ENCODE measurements at regions not wholly inside any gene's neighbourhood (a gene's known extent, or its start where the extent isn't known, plus 50 kb on each side); places are given as distances from the start of the nearest gene placed in this dataset.

- Histone ChIP-seq H2BK15ac (replicated peaks; ENCODE audit: low read depth) (no peak overlapping the region), H3K4ac (ENCODE audit: low read depth, low read length) (no peak overlapping the region), H2BK5ac (ENCODE audit: low read length) (no peak overlapping the region), H3K79me2 (ENCODE audit: control insufficient read depth, insufficient read depth, low read length) (no peaks in the 10 kb centered on the region), H2AK5ac (ENCODE audit: low read length) (no peak overlapping the region), H3K27ac (ENCODE audit: low read depth, low read length) (no peak overlapping the region), H3K56ac (ENCODE audit: low read length) (no peak overlapping the region), H3K27me3 (ENCODE audit: insufficient read depth, low read length, poor library complexity) (no peaks in the 10 kb centered on the region), H3K18ac (ENCODE audit: low read length) (no peak overlapping the region), H3K9ac (ENCODE audit: low read length) (no peak overlapping the region), H4K5ac (ENCODE audit: low read length) (no peak overlapping the region), H3K36me3 (ENCODE audit: control insufficient read depth, insufficient read depth, low read length) (no peaks in the 10 kb centered on the region), H3K4me3 (ENCODE audit: low read length) (no peak overlapping the region), H2BK120ac (ENCODE audit: low read depth, low read length) (no peak overlapping the region), H3K4me1 (ENCODE audit: control insufficient read depth, low read depth, low read length) (no peaks in the 10 kb centered on the region), H3K4me2 (ENCODE audit: low read length) (no peak overlapping the region), H4K8ac (ENCODE audit: low read depth, low read length) (no peak overlapping the region), H3K23ac (ENCODE audit: low read length) (no peak overlapping the region), H3K79me1 (ENCODE audit: low read length) (no peaks in the 10 kb centered on the region)
- whole genome bisulfite sequencing (ENCODE audit: extremely low coverage, insufficient coverage, low lambda C conversion rate): no CpG with 5 or more reads among the region's 1 CpG
- DNase-seq: no peak
Measured at GRCh38 chrX:94758130-94758529, 1084.1 kb downstream of the FAM133A start.

GRCh38 chrX:94775640-94776039, 1101.6 kb downstream of the FAM133A start:
- Histone ChIP-seq H3K56ac (ENCODE audit: low read length) (no peak overlapping the region), H4K5ac (ENCODE audit: low read length) (no peak overlapping the region), H3K79me1 (ENCODE audit: low read length) (no peaks in the 10 kb centered on the region), H3K9ac (ENCODE audit: low read length) (no peak overlapping the region), H3K4me1 (ENCODE audit: control insufficient read depth, low read depth, low read length) (no peaks in the 10 kb centered on the region), H2AK5ac (ENCODE audit: low read length) (no peak overlapping the region), H2BK5ac (ENCODE audit: low read length) (no peak overlapping the region), H3K4ac (ENCODE audit: low read depth, low read length) (no peak overlapping the region), H3K23ac (ENCODE audit: low read length) (no peak overlapping the region), H3K27me3 (ENCODE audit: insufficient read depth, low read length, poor library complexity) (no peaks in the 10 kb centered on the region), H2BK120ac (ENCODE audit: low read depth, low read length) (no peak overlapping the region), H2BK15ac (replicated peaks; ENCODE audit: low read depth) (no peak overlapping the region), H4K8ac (ENCODE audit: low read depth, low read length) (no peak overlapping the region), H3K27ac (ENCODE audit: low read depth, low read length) (no peak overlapping the region), H3K4me2 (ENCODE audit: low read length) (no peak overlapping the region), H3K4me3 (ENCODE audit: low read length) (no peak overlapping the region), H3K36me3 (ENCODE audit: control insufficient read depth, insufficient read depth, low read length) (no peaks in the 10 kb centered on the region), H3K18ac (ENCODE audit: low read length) (no peak overlapping the region), H3K79me2 (ENCODE audit: control insufficient read depth, insufficient read depth, low read length) (no peaks in the 10 kb centered on the region)
- no CpG with 5 or more reads among the region's 2 CpGs for whole genome bisulfite sequencing (ENCODE audit: extremely low coverage, insufficient coverage, low lambda C conversion rate)
- DNase-seq: no peak

GRCh38 chrX:94813541-94813940, 1139.5 kb downstream of the FAM133A start:
- no peaks in the 10 kb centered on the region for H3K79me1 ChIP-seq (ENCODE audit: low read length)
- no peak overlapping the region for H3K56ac ChIP-seq (ENCODE audit: low read length)
- no peak overlapping the region for H4K8ac ChIP-seq (ENCODE audit: low read depth, low read length)
- H3K9ac ChIP-seq (ENCODE audit: low read length): no peak overlapping the region
- H3K4me2 ChIP-seq (ENCODE audit: low read length): no peak overlapping the region
- H3K36me3 ChIP-seq (ENCODE audit: control insufficient read depth, insufficient read depth, low read length): no peaks in the 10 kb centered on the region
- no peak overlapping the region for H2BK5ac ChIP-seq (ENCODE audit: low read length)
- no peak overlapping the region for H3K23ac ChIP-seq (ENCODE audit: low read length)
- H3K18ac ChIP-seq (ENCODE audit: low read length): no peak overlapping the region
- H4K5ac ChIP-seq (ENCODE audit: low read length): no peak overlapping the region
- H3K27ac ChIP-seq (ENCODE audit: low read depth, low read length): no peak overlapping the region
- H2AK5ac ChIP-seq (ENCODE audit: low read length): no peak overlapping the region
- no peak overlapping the region for H2BK120ac ChIP-seq (ENCODE audit: low read depth, low read length)
- no peaks in the 10 kb centered on the region for H3K27me3 ChIP-seq (ENCODE audit: insufficient read depth, low read length, poor library complexity)
- H3K4ac ChIP-seq (ENCODE audit: low read depth, low read length): no peak overlapping the region
- no peak for DNase-seq
- no peak overlapping the region for H3K4me3 ChIP-seq (ENCODE audit: low read length)
- no CpG with 5 or more reads among the region's 1 CpG for WGBS (ENCODE audit: extremely low coverage, insufficient coverage, low lambda C conversion rate)
- no peaks in the 10 kb centered on the region for H3K79me2 ChIP-seq (ENCODE audit: control insufficient read depth, insufficient read depth, low read length)
- H2BK15ac ChIP-seq (replicated peaks; ENCODE audit: low read depth): no peak overlapping the region
- no peaks in the 10 kb centered on the region for H3K4me1 ChIP-seq (ENCODE audit: control insufficient read depth, low read depth, low read length)

GRCh38 chrX:94814216-94814615, 1140.2 kb downstream of the FAM133A start:
- H3K27ac ChIP-seq (ENCODE audit: low read depth, low read length): no peak overlapping the region
- no peak overlapping the region for H3K4ac ChIP-seq (ENCODE audit: low read depth, low read length)
- H3K4me3 ChIP-seq (ENCODE audit: low read length): no peak overlapping the region
- H2BK5ac ChIP-seq (ENCODE audit: low read length): no peak overlapping the region
- H3K4me1 ChIP-seq (ENCODE audit: control insufficient read depth, low read depth, low read length): no peaks in the 10 kb centered on the region
- H3K56ac ChIP-seq (ENCODE audit: low read length): no peak overlapping the region
- no peaks in the 10 kb centered on the region for H3K27me3 ChIP-seq (ENCODE audit: insufficient read depth, low read length, poor library complexity)
- DNase-seq: no peak
- H3K9ac ChIP-seq (ENCODE audit: low read length): no peak overlapping the region
- no peak overlapping the region for H2BK15ac ChIP-seq (replicated peaks; ENCODE audit: low read depth)
- H3K36me3 ChIP-seq (ENCODE audit: control insufficient read depth, insufficient read depth, low read length): no peaks in the 10 kb centered on the region
- no peaks in the 10 kb centered on the region for H3K79me1 ChIP-seq (ENCODE audit: low read length)
- no peak overlapping the region for H4K8ac ChIP-seq (ENCODE audit: low read depth, low read length)
- no peak overlapping the region for H3K4me2 ChIP-seq (ENCODE audit: low read length)
- H4K5ac ChIP-seq (ENCODE audit: low read length): no peak overlapping the region
- no CpG with 5 or more reads among the region's 1 CpG for WGBS (ENCODE audit: extremely low coverage, insufficient coverage, low lambda C conversion rate)
- H3K79me2 ChIP-seq (ENCODE audit: control insufficient read depth, insufficient read depth, low read length): no peaks in the 10 kb centered on the region
- no peak overlapping the region for H3K18ac ChIP-seq (ENCODE audit: low read length)
- H3K23ac ChIP-seq (ENCODE audit: low read length): no peak overlapping the region
- H2AK5ac ChIP-seq (ENCODE audit: low read length): no peak overlapping the region
- no peak overlapping the region for H2BK120ac ChIP-seq (ENCODE audit: low read depth, low read length)

GRCh38 chrX:94830717-94831116, 1156.7 kb downstream of the FAM133A start:
- Histone ChIP-seq H2BK15ac (replicated peaks; ENCODE audit: low read depth) (no peak overlapping the region), H2AK5ac (ENCODE audit: low read length) (no peak overlapping the region), H3K4me2 (ENCODE audit: low read length) (no peak overlapping the region), H3K79me1 (ENCODE audit: low read length) (no peaks in the 10 kb centered on the region), H3K4me1 (ENCODE audit: control insufficient read depth, low read depth, low read length) (no peaks in the 10 kb centered on the region), H3K56ac (ENCODE audit: low read length) (no peak overlapping the region), H3K9ac (ENCODE audit: low read length) (no peak overlapping the region), H3K4me3 (ENCODE audit: low read length) (no peak overlapping the region), H4K8ac (ENCODE audit: low read depth, low read length) (no peak overlapping the region), H2BK120ac (ENCODE audit: low read depth, low read length) (no peak overlapping the region), H4K5ac (ENCODE audit: low read length) (no peak overlapping the region), H3K27ac (ENCODE audit: low read depth, low read length) (no peak overlapping the region), H2BK5ac (ENCODE audit: low read length) (no peak overlapping the region), H3K18ac (ENCODE audit: low read length) (no peak overlapping the region), H3K36me3 (ENCODE audit: control insufficient read depth, insufficient read depth, low read length) (no peaks in the 10 kb centered on the region), H3K4ac (ENCODE audit: low read depth, low read length) (no peak overlapping the region), H3K23ac (ENCODE audit: low read length) (no peak overlapping the region), H3K79me2 (ENCODE audit: control insufficient read depth, insufficient read depth, low read length) (no peaks in the 10 kb centered on the region), H3K27me3 (ENCODE audit: insufficient read depth, low read length, poor library complexity) (no peaks in the 10 kb centered on the region)
- WGBS (ENCODE audit: extremely low coverage, insufficient coverage, low lambda C conversion rate): no CpG with 5 or more reads among the region's 2 CpGs
- DNase-seq: no peak

GRCh38 chrX:94831364-94831763, 1157.4 kb downstream of the FAM133A start:
- no peaks in the 10 kb centered on the region for H3K27me3 ChIP-seq (ENCODE audit: insufficient read depth, low read length, poor library complexity)
- H2BK15ac ChIP-seq (replicated peaks; ENCODE audit: low read depth): no peak overlapping the region
- no peak overlapping the region for H3K4me2 ChIP-seq (ENCODE audit: low read length)
- H2BK120ac ChIP-seq (ENCODE audit: low read depth, low read length): no peak overlapping the region
- no peak overlapping the region for H2BK5ac ChIP-seq (ENCODE audit: low read length)
- H3K79me2 ChIP-seq (ENCODE audit: control insufficient read depth, insufficient read depth, low read length): no peaks in the 10 kb centered on the region
- H2AK5ac ChIP-seq (ENCODE audit: low read length): no peak overlapping the region
- no peak overlapping the region for H4K8ac ChIP-seq (ENCODE audit: low read depth, low read length)
- no peak overlapping the region for H3K4ac ChIP-seq (ENCODE audit: low read depth, low read length)
- H4K5ac ChIP-seq (ENCODE audit: low read length): no peak overlapping the region
- no peak overlapping the region for H3K27ac ChIP-seq (ENCODE audit: low read depth, low read length)
- H3K79me1 ChIP-seq (ENCODE audit: low read length): no peaks in the 10 kb centered on the region
- no peak overlapping the region for H3K4me3 ChIP-seq (ENCODE audit: low read length)
- H3K56ac ChIP-seq (ENCODE audit: low read length): no peak overlapping the region
- H3K36me3 ChIP-seq (ENCODE audit: control insufficient read depth, insufficient read depth, low read length): no peaks in the 10 kb centered on the region
- no peak overlapping the region for H3K18ac ChIP-seq (ENCODE audit: low read length)
- H3K23ac ChIP-seq (ENCODE audit: low read length): no peak overlapping the region
- peak; percentile 27 for DNase-seq
- H3K4me1 ChIP-seq (ENCODE audit: control insufficient read depth, low read depth, low read length): no peaks in the 10 kb centered on the region
- H3K9ac ChIP-seq (ENCODE audit: low read length): no peak overlapping the region
